Spleen (tissue), 7 donors: ENCODE measurements at regions not wholly inside any gene's neighbourhood (a gene's known extent, or its start where the extent isn't known, plus 50 kb on each side); places are given as distances from the start of the nearest gene placed in this dataset.

Experiments used
- POLR2A ChIP-seq, 3 donors: fragments of 450-650 bp; IDR thresholded peaks; one replicate each; pipeline ENCODE4 v1.5.1; 2017; ENCODE audit warnings: antibody characterized with exemption in 3 of 3, mild to moderate bottlenecking in 1 of 3
- POLR2AphosphoS5 ChIP-seq, 3 donors: sonication (generic); formaldehyde crosslinking; IDR thresholded peaks; one replicate each; pipeline ENCODE4 v1.5.1; 2017; ENCODE audit warnings: antibody characterized with exemption in 3 of 3
- TF ChIP-seq, protein P1 (sequence below), 11 experiments: fragments of 200-600 bp in 7 of 11; fragments of 450-650 bp in 4 of 11; sonication (generic) in 4 of 11; IDR thresholded peaks in 8 of 11; conservative IDR thresholded peaks in 3 of 11; 1 replicate in 7 of 11; 2 replicates in 4 of 11; pipeline versions ENCODE4 v1.4.0 to v1.8.0; 2016 to 2021; ENCODE audit warnings: antibody characterized with exemption in 11 of 11, inconsistent platforms in 4 of 11, mild to moderate bottlenecking in 1 of 11
- donor health status: DM: no; HTN: no; CAD: no; lungs with moderate emphysema.
- donor health status: DM: no; HTN: no; CAD: no.
- donor health status: DM: no; HTN: no; CAD: no.

DNA sequence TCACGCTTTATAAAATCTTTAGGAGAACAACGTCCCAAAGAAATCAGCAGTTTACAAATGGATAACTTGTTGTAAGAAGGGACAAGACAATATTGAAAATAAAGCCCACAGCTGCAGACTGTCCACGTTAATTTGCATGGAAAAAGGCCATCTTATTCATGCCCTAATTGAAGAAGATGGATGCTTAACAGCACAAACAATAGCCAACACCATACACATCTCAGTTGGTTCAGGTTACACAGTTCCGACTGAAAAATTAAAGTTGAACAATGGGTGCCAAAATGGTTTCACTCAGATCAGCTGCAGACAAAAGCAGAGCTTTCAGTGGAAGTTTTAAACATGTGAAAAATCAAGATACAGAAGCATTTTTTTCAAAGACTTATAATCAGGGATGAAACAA is 314.2 kb downstream of the RAB38 start:
- TF ChIP-seq POLR2AphosphoS5 (IDR thresholded peaks at IDR 0.05) (no peak), POLR2A (IDR thresholded peaks at IDR 0.05) (no peak)
- TF ChIP-seq, protein P1, sequence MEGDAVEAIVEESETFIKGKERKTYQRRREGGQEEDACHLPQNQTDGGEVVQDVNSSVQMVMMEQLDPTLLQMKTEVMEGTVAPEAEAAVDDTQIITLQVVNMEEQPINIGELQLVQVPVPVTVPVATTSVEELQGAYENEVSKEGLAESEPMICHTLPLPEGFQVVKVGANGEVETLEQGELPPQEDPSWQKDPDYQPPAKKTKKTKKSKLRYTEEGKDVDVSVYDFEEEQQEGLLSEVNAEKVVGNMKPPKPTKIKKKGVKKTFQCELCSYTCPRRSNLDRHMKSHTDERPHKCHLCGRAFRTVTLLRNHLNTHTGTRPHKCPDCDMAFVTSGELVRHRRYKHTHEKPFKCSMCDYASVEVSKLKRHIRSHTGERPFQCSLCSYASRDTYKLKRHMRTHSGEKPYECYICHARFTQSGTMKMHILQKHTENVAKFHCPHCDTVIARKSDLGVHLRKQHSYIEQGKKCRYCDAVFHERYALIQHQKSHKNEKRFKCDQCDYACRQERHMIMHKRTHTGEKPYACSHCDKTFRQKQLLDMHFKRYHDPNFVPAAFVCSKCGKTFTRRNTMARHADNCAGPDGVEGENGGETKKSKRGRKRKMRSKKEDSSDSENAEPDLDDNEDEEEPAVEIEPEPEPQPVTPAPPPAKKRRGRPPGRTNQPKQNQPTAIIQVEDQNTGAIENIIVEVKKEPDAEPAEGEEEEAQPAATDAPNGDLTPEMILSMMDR (IDR thresholded peaks at IDR 0.05 in 8 of 11, conservative IDR thresholded peaks at IDR 0.05 in 3 of 11) = no peak
